Fibroblast of peridontal ligament (primary cell): ENCODE measurements at regions not wholly inside any gene's neighbourhood (a gene's known extent, or its start where the extent isn't known, plus 50 kb on each side); places are given as distances from the start of the nearest gene placed in this dataset.

Experiments
- DNase-seq: peaks from one replicate; pipeline ENCODE4 v3.0.0-alpha.2; 2010; ENCODE audit errors: extremely low read depth

- DNase-seq: no peak
Measured at GRCh38 chr7:15922002-15922401, 235.5 kb upstream of the MEOX2 start.

GRCh38 chr7:15921576-15921975 lies 235.1 kb upstream of the MEOX2 start:
- peak; percentile 31 for DNase-seq

DNA sequence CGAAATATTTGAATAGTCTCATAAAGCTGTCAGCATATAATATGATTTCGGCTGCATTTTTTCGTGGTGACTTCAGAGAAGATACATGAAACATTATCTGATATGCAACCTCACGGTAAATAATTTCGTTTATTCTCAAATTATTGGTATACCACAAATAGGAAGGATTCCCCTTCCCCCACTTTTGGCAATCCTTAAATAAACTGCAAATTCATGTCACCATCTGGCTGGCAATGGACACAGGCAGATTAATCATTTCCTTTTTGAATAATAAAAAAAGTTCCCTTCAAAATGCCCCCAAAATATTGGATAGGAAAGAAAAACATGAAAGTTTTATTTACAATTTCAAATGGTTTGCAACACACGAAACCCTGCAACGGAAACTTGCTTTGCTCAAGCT lies 234.5 kb upstream of the MEOX2 start:
- no peak for DNase-seq

- DNase-seq: peak; percentile 65
Measured at GRCh38 chr7:15916681-15917380, 230.3 kb upstream of the MEOX2 start.

GRCh38 chr7:15915686-15916293 lies 229.3 kb upstream of the MEOX2 start:
- peak; percentile 29 for DNase-seq

DNA sequence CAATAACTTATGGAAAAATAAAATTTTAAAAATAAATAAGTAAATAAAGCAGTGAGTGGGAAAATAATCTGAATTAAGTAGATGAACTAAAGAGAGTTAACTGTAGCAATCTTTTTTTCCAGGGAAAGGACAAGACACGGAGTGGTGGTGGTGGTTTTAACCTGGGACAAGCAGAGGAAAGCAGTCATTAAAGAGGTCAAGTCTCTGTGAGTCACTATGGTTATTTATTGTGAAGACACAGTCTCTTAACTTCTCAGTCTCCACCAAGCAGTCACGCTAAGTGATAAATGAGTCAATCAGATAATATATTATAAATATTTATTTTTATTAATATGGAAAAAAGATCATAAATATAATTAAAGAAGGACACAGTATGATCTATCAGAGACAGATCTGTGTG lies 228.1 kb upstream of the MEOX2 start:
- no peak for DNase-seq

GRCh38 chr7:15906436-15906835 lies 220.0 kb upstream of the MEOX2 start:
- no peak for DNase-seq

DNA sequence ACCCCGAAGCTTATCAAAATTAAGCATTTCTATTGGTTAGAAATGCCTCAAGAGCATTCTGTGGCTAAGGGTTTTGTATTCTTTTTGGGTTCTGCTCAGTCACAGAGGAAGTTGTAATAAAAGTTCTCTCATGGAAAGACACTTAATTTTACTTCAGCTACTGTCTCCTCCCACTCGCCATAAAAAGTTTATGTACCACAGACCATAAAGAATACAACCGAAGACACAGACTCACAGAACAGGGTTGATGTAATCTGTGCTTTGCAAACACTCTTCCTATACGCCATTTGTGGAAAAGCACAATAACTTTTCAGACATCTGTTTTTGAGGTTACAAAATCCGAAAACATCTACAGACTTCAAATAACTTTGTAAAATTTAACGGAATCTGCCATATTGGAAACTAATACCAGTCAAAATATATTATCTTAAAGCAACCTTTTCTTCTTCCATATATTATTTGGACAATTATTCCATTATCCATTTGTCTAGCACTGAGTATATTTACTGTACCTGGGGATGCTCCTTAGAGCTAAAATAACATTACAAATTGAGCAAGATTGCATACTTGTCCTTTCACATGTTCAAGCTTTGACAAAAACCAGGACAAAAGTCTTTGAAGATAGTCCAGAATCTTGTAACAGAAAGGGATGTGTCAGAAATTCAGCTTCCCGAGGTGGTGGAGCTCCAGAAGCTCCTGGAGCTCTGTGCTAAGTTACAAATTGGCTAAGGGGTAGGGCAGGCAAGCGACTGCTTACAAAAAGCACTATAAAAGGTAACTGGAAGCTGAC lies 219.0 kb upstream of the MEOX2 start:
- DNase-seq: no peak

DNA sequence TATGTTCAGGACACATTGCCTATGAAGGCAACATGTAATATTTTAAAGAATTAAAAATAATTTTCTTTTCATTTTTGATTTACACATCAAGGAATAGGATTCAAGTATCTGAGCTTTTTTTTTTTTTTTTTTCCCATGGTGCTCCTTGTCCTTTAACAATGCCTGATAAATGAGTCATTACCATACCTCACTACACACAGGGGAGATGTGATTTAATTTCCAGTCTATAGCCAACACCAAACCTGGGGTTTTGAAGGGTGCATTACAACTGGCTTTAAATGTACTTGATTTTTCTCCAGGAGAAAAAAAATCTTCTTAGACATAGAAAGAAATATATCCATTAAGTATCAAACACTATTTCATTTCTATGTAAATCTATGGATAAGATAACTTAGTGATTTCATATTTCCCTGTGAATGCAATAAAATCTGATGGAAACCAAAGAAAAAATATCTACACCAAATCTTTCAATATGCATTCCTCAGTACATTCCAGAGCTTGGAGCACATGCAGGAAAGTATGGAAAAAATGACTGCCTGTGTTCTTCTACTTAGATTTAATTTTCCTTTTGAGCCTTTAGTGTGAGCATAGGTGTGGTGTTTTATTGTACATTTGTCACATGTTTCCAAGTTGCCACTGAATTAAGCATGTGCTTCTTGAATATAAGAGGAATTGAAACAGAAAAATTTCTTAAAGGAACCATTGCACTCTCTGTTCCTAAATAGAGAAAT lies 204.8 kb upstream of the MEOX2 start:
- DNase-seq: peak; percentile 46

DNA sequence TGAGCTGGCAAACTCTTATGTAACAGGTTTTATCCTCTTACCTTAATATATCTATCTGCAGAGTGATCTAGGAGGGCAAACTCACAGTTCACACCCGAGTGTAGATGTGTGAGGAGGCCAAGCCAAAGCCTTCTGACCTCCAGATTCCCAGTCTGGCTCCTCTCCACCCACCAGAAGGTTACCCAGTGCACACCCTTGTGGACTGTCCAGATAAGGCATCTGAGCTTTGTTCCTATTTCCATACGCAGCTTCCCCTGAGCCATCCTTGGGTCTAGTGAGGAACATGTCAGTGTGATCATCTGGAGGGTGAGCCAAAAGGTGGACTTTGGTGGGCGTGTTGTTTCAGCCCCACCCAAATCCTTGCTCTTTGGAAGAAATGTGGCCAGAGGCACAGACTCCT lies 203.0 kb upstream of the MEOX2 start:
- peak; percentile 7 for DNase-seq

DNA sequence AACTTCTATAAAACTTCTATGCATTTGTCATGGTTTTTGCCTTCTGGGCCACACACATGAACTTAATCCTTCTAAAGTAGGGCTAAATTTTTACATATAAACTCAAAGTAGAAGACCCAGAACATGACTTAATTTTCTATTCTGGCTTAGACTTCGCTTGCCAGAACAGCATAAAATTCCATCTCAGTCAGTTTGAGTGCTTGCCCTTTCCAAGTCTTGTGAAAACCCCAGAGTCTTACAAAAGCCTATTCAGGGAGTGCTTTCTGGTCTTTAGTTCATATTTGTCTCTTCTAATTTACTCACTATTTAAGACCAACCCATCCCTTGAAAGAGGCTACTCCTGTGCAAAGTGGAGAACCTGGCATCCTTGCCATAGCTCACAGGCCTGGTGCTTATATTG lies 201.6 kb upstream of the MEOX2 start:
- DNase-seq: peak; percentile 43

- no peak for DNase-seq
Measured at GRCh38 chr7:15886626-15887025, 200.1 kb upstream of the MEOX2 start.

DNA sequence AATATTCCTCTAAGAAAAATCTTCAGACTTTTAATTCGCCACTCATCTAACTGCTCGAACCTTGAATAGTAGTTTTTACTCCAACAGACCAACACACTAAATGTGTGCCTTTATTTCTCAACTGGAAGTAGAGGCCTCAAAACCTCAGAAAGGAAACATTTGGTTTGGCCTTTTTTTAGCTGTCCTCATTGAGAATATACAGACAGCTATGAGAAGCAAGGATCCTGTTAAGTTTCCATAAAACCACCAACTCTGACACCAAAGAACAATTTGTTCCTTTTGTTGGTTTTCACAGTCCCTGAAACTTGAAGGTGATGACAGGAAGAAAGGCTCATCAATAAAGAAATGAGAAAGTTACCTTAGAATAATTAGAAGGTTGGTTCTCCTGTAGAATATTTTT lies 199.2 kb upstream of the MEOX2 start:
- DNase-seq: no peak

- DNase-seq: no peak
Measured at GRCh38 chr7:15874774-15875173, 188.3 kb upstream of the MEOX2 start.

GRCh38 chr7:15870347-15870746 lies 183.9 kb upstream of the MEOX2 start:
- DNase-seq: no peak

- DNase-seq: no peak
Measured at GRCh38 chr7:15867441-15867840, 181.0 kb upstream of the MEOX2 start.

DNA sequence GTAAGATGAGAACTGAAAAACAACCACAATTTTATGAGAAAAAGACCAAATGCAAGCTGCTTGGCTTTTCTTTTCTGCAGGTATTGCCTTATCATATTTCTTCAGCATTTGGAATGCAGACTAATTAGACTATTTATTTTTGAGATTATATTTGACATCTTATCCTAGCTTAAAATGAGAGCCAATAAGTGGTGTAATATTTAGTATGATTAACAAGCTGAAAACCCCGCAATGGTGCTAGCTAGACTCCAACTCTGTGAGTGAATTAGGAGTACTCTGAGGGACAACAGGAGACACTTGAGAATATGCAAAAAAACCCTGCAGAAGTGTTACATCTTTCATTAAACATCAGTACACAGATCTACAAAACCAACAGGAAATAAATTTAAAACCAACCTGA lies 180.3 kb upstream of the MEOX2 start:
- no peak for DNase-seq

DNA sequence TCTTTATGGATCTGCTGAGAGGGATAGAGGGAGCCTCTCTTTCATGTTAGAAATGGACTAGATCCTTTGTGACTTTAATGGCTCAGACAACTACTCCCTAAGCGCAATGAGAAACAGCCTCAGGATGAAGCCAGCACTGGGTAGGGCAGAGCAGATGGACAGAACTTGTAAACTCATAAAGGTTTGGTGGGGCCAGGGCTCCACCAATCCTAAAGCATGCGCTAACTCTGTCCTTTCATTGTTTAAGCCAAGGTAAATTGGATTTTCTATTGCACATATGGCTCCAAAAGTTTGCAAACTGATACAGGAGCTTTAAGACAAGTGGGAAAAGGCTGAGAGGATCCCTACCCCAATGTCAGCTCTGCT lies 178.1 kb upstream of the MEOX2 start:
- DNase-seq: no peak

DNA sequence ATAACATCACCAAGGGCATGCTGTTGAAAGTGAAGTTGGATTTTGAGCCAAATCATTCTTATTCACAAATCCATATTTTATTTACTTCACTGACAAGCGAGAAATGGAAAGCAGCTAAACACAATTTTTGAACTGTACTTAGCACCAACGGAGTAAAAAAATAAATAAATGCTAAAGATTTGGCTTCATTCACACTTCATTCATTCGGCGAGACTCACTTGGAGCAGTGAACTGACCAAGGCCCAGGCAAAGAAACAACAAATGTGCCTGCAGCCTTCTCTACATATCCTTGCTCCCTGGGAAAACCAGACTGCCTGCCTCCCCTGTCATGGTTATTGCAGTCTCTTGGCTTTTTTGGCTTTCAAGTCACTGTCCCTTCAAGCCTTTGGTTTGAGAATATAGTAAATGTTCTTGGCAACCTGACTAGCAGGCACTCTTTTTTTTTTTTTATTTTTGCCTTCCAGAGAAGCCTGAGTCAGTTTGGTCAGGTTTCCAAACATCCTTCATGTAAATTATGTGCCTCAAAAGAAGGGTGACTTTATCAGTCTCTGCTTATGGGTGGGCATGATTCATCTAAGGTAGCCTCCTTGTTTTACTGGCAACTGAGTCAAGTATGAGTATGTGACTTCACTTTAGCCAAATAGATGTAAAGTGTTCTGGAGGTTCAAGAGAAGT lies 177.6 kb upstream of the MEOX2 start:
- DNase-seq: peak; percentile 13

- DNase-seq: no peak
Measured at GRCh38 chr7:15862781-15863165, 176.3 kb upstream of the MEOX2 start.

DNA sequence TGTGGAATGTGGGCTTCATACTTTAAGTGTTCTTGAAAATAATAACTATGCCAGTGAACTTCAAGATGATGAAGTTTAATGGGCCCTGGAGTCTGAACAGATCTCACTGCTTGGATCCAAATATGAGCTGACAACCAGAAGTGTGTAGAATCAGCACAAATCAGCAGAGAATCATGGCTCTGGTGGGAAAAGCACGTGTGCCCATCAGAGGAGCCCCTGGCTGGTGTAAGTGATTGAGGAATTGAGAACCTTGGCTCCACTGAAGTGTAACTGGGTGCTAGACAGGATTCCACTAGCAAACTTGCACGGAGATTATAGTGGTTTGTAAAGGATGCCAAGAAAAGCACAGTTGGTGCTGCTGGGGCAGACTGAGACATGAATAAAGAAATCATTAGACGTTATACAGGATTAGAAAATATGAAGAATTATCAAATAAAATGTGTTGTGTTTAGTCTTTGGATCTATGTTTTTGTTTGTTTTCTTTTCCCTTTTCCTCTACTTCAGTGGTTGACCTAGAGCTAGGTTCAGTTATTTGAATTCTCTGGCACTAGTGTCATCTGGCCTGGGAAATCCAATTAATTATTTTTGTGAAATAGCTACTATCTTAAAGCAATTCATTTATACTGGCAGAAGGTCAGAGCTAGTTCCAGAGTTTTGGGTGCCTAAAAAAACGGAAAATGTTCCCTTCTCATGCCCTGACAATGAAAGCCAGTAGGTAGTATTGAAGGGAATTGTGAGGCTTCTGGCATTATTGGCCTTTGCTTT lies 175.7 kb upstream of the MEOX2 start:
- no peak for DNase-seq
